ENCODE measurements at regions not wholly inside any gene's neighbourhood (a gene's known extent, or its start where the extent isn't known, plus 50 kb on each side); places are given as distances from the start of the nearest gene placed in this dataset.

DNA sequence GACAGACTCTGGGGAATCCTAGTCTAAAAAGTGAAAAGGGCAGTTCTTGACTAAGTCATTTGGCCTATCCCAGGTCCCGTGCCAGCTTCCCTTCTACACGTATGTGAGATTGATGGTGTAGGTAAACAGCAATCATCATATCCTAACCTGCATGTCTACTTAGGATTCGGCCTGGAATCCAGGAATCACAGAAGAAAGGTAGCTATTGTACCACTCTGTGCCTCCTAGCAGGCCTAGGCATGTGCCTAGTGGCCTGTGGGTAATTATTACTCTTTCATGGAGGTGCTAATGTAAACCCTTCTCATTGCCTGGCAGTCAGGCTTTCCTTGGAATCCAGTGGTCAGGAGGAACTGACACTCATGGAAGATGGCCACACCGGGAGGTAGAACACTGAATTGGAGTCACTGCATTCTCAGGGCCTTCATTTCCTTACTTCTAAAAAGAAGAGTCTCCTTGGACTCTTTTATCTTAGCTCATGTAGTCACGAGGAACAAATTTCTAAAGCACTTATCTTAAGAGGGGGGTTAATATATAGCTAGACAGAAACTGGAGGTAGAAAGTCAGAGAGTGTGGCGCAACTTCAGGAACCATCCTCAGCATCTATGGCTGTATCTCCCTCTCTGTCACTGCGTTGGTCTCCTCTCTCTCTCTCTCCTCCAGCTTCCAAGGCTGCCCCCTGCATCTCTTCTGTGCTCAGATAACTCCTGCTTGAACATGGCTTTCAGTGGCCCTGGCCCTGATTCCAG is 122.5 kb downstream of the C1GALT1 start:
- ATAC-seq: no peak
- Mint-ChIP-seq H3K36me3 (peaks cover 0 to 4% (median under 1%) of the 10 kb centered on the region in 3 donors), H3K4me1 (peaks cover 0 to 1% (median 0%) of the 10 kb centered on the region in 4 donors), H3K9me3 (peaks cover 0 to 3% (median 0%) of the 10 kb centered on the region in 9 donors), H3K27ac (no peak overlapping the region), H3K4me3 (no peak overlapping the region), H3K27me3 (peaks cover 0 to 8% (median 4%) of the 10 kb centered on the region in 5 donors)
- no peak for DNase-seq
- POLR2A ChIA-PET: no interaction called here

DNA sequence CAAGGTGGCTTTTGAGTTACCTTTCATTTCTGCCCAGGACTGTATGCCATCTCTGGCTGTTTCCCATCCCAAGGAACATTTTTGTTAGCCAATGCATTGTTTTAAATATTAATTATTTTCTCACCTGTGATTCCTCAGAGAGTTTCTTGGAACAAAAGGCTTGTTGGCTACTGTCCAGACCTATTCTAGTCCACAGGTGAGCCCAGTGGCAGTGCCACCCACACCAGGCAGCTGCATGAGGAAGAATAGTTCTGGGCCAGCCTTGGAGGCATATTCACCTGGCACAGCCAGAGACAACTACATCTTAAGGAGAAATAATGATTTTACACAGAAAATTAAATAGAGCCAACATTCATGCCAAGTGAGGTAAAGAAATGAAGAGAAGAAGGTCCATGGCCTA is 123.9 kb downstream of the C1GALT1 start:
- H3K4me1 Mint-ChIP-seq: peaks cover 0 to 1% (median 0%) of the 10 kb centered on the region in 4 donors
- POLR2A ChIA-PET: no interaction called here
- peaks cover 0 to 4% (median 2%) of the 10 kb centered on the region in 3 donors for H3K36me3 Mint-ChIP-seq
- H3K27ac Mint-ChIP-seq: peak overlapping the region in 2 of 10 donors; percentile 28
- H3K4me3 Mint-ChIP-seq: no peak overlapping the region
- DNase-seq: no peak
- H3K9me3 Mint-ChIP-seq: peaks cover 0 to 3% (median 0%) of the 10 kb centered on the region in 9 donors
- ATAC-seq: no peak
- peaks cover 0 to 8% (median 5%) of the 10 kb centered on the region in 5 donors for H3K27me3 Mint-ChIP-seq
